MM.1S (cell line): ENCODE measurements at regions not wholly inside any gene's neighbourhood (a gene's known extent, or its start where the extent isn't known, plus 50 kb on each side); places are given as distances from the start of the nearest gene placed in this dataset.

ENCODE experiments used
- DNase-seq: peaks from one replicate; pipeline ENCODE4 v3.0.0-alpha.2; 2015
- H2AFZ ChIP-seq: fragments of 300-600 bp; sonication (generic); 2 replicates; pipeline ENCODE4 v1.6.0; 2016; ENCODE audit warnings: antibody characterized with exemption, low read length
- H3F3A ChIP-seq: fragments of 300-600 bp; sonication (generic); 2 replicates; pipeline ENCODE4 v1.6.1; 2016; ENCODE audit warnings: mild to moderate bottlenecking, antibody characterized with exemption, low read length, moderate library complexity, mixed read lengths; ENCODE audit not compliant: insufficient read depth
- H3K27ac ChIP-seq: fragments of 300-600 bp; sonication (generic); 2 replicates; pipeline ENCODE4 v1.5.1; 2016; ENCODE audit warnings: mild to moderate bottlenecking, low read length
- H3K27me3 ChIP-seq: fragments of 300-600 bp; sonication (generic); replicated peaks from 2 replicates; pipeline ENCODE4 v1.6.0; 2016; ENCODE audit warnings: low read length; ENCODE audit not compliant: insufficient read depth
- H3K36me3 ChIP-seq: fragments of 300-600 bp; sonication (generic); replicated peaks from 2 replicates; pipeline ENCODE4 v1.6.1; 2016; ENCODE audit warnings: mild to moderate bottlenecking, low read length, mixed read lengths; ENCODE audit not compliant: insufficient read depth
- H3K4me1 ChIP-seq: fragments of 300-600 bp; sonication (generic); 2 replicates; pipeline ENCODE4 v1.6.1; 2016; ENCODE audit warnings: low read length, mixed read lengths
- H3K4me2 ChIP-seq: fragments of 300-600 bp; sonication (generic); 2 replicates; pipeline ENCODE4 v1.6.0; 2016; ENCODE audit warnings: low read depth, low read length
- H3K4me3 ChIP-seq: fragments of 300-600 bp; sonication (generic); 2 replicates; pipeline ENCODE4 v1.5.1; 2016; ENCODE audit warnings: low read length, mixed read lengths
- H3K79me2 ChIP-seq: fragments of 300-600 bp; sonication (generic); 2 replicates; pipeline ENCODE4 v1.6.1; 2016; ENCODE audit warnings: mixed run types, low read length, mixed read lengths
- H3K9ac ChIP-seq: fragments of 300-600 bp; sonication (generic); 2 replicates; pipeline ENCODE4 v1.6.1; 2016; ENCODE audit warnings: low read length, mixed read lengths
- H3K9me2 ChIP-seq: fragments of 300-600 bp; sonication (generic); replicated peaks from 2 replicates; pipeline ENCODE4 v1.6.1; 2016; ENCODE audit warnings: mild to moderate bottlenecking, low read length, mixed read lengths; ENCODE audit not compliant: insufficient read depth
- H3K9me3 ChIP-seq: fragments of 300-600 bp; sonication (generic); replicated peaks from 2 replicates; pipeline ENCODE4 v1.6.1; 2016; ENCODE audit warnings: mild to moderate bottlenecking, low read length, mixed read lengths; ENCODE audit not compliant: insufficient read depth
- H4K20me1 ChIP-seq: fragments of 300-600 bp; sonication (generic); 2 replicates; pipeline ENCODE4 v1.6.1; 2016; ENCODE audit warnings: mild to moderate bottlenecking, low read length, moderate library complexity, mixed read lengths; ENCODE audit not compliant: insufficient read depth
- EZH2 ChIP-seq: fragments of 300-600 bp; sonication (generic); optimal IDR thresholded peaks from 2 replicates; pipeline ENCODE3; 2017; ENCODE audit warnings: low read depth, mild to moderate bottlenecking, antibody characterized with exemption, low read length, mixed read lengths
- EZH2phosphoT487 ChIP-seq: fragments of 300-600 bp; sonication (generic); IDR thresholded peaks from 2 replicates; pipeline ENCODE4 v1.6.1; 2018; ENCODE audit warnings: antibody characterized with exemption, low read length
- TF ChIP-seq, protein P1 (sequence below): fragments of 300-600 bp; sonication (generic); IDR thresholded peaks from 2 replicates; pipeline ENCODE4 v1.5.1; 2016; ENCODE audit warnings: antibody characterized with exemption, low read length, mixed read lengths

DNA sequence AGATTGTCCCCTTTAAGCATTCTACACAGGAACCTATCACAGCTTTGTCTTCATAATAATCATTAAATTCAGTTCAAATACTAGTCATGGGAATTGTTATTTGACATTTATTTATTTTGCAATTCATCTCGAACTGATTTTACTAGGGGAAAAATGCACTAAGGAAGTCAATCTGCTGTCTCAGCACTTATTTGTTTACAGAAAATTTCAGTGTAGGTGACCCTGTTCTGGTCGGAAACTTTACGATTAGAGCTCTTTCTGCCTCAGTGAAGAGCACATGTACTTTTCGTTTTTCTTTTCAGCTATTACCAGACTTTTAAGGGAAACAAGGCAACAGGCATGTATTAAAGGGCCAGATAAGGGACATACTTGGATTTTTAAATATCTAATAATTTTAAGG lies 1405.7 kb upstream of the ZEB2 start:
- Histone ChIP-seq H3K4me3 (no peak overlapping the region), H3K4me2 (no peak overlapping the region), H4K20me1 (no peaks in the 10 kb centered on the region), H3K9me2 (no peaks in the 10 kb centered on the region), H3K9me3 (no peaks in the 10 kb centered on the region), H3K9ac (no peak overlapping the region), H3K4me1 (no peaks in the 10 kb centered on the region), H2AFZ (no peak overlapping the region), H3K79me2 (no peaks in the 10 kb centered on the region), H3K27me3 (no peaks in the 10 kb centered on the region), H3K36me3 (no peaks in the 10 kb centered on the region), H3F3A (no peaks in the 10 kb centered on the region), H3K27ac (no peak overlapping the region)
- TF ChIP-seq, protein P1, sequence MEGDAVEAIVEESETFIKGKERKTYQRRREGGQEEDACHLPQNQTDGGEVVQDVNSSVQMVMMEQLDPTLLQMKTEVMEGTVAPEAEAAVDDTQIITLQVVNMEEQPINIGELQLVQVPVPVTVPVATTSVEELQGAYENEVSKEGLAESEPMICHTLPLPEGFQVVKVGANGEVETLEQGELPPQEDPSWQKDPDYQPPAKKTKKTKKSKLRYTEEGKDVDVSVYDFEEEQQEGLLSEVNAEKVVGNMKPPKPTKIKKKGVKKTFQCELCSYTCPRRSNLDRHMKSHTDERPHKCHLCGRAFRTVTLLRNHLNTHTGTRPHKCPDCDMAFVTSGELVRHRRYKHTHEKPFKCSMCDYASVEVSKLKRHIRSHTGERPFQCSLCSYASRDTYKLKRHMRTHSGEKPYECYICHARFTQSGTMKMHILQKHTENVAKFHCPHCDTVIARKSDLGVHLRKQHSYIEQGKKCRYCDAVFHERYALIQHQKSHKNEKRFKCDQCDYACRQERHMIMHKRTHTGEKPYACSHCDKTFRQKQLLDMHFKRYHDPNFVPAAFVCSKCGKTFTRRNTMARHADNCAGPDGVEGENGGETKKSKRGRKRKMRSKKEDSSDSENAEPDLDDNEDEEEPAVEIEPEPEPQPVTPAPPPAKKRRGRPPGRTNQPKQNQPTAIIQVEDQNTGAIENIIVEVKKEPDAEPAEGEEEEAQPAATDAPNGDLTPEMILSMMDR, result no peak
- no peak for TF ChIP-seq EZH2phosphoT487
- no peak for TF ChIP-seq EZH2
- DNase-seq, result no peak

DNA sequence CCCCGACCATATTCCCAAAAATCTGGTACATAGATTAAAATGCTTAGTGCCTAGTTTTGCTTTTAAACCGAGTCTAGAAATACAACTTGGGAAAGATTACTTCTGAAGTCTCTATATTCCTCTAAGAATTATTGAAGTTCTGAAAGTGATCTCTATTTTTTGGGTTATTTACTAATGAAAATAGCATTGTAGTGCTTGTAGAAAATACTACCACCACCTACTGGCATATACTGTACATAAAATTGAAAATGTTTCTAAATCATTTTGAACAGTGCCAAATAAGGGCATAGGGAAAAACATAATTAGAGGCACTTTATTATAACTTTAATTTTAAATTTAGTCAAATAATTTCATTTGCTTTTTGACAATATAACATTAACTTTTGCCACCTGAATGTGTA lies 1399.6 kb upstream of the ZEB2 start:
- H2AFZ ChIP-seq, result no peak overlapping the region
- TF ChIP-seq EZH2phosphoT487 (no peak), EZH2 (no peak)
- TF ChIP-seq, protein P1, result no peak
- H4K20me1 ChIP-seq, result no peaks in the 10 kb centered on the region
- H3K27ac ChIP-seq, result no peak overlapping the region
- no peaks in the 10 kb centered on the region for H3K79me2 ChIP-seq
- no peaks in the 10 kb centered on the region for H3K9me2 ChIP-seq
- H3K4me1 ChIP-seq, result no peaks in the 10 kb centered on the region
- no peak overlapping the region for H3K4me3 ChIP-seq
- H3F3A ChIP-seq, result no peaks in the 10 kb centered on the region
- no peak for DNase-seq
- H3K9me3 ChIP-seq, result no peaks in the 10 kb centered on the region
- H3K27me3 ChIP-seq, result no peaks in the 10 kb centered on the region
- H3K36me3 ChIP-seq, result no peaks in the 10 kb centered on the region
- no peak overlapping the region for H3K4me2 ChIP-seq
- H3K9ac ChIP-seq, result no peak overlapping the region

DNA sequence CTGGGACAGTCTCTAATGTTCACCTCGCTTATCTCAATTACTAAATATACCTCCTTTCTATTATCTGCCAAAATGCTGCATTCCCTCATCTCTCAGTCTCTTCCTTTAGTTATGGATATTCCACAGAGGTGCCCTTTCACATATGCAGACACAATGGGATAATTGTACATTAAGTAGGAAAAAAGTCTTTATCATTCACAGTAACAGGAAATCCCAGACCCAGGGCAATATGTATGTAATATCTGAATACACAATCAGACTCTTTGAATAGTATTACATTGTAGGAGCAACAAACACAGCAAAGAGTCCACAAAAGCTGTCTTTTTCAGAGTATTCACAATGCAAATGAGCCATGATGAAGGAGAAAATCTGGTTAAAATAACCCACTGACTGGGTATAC lies 1399.0 kb upstream of the ZEB2 start:
- no peak for DNase-seq
- H3F3A ChIP-seq, result no peaks in the 10 kb centered on the region
- H3K4me1 ChIP-seq, result no peaks in the 10 kb centered on the region
- no peak for TF ChIP-seq EZH2
- TF ChIP-seq EZH2phosphoT487, result no peak
- TF ChIP-seq, protein P1, result no peak
- no peak overlapping the region for H3K27ac ChIP-seq
- H3K79me2 ChIP-seq, result no peaks in the 10 kb centered on the region
- H3K4me2 ChIP-seq, result no peak overlapping the region
- no peak overlapping the region for H3K4me3 ChIP-seq
- H3K9me2 ChIP-seq, result no peaks in the 10 kb centered on the region
- H3K36me3 ChIP-seq, result no peaks in the 10 kb centered on the region
- H3K9me3 ChIP-seq, result no peaks in the 10 kb centered on the region
- no peaks in the 10 kb centered on the region for H4K20me1 ChIP-seq
- H3K27me3 ChIP-seq, result no peaks in the 10 kb centered on the region
- no peak overlapping the region for H2AFZ ChIP-seq
- H3K9ac ChIP-seq, result no peak overlapping the region

DNA sequence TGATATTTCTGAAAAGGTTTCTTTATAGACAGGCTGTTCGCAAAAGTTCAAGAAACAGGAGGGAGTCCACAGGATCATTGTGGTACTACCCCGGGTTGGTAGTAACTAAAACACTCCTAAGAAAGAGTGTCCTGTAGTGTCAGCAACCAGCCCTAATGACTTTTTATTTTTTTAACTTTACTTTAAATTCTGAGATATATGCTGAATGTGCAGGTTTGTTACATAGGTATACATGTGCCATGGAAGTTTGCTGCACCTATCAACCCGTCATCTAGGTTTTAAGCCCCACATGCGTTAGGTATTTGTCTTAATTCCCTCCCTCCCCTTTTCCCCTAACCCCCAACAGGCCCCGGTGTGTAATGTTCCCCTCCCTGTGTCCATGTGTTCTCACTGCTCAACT lies 1396.9 kb upstream of the ZEB2 start:
- Histone ChIP-seq H3F3A (no peaks in the 10 kb centered on the region), H3K36me3 (no peaks in the 10 kb centered on the region), H2AFZ (no peak overlapping the region), H3K9me2 (no peaks in the 10 kb centered on the region), H4K20me1 (no peaks in the 10 kb centered on the region), H3K9me3 (no peaks in the 10 kb centered on the region), H3K4me2 (no peak overlapping the region), H3K27ac (no peak overlapping the region), H3K9ac (no peak overlapping the region), H3K79me2 (no peaks in the 10 kb centered on the region), H3K4me3 (no peak overlapping the region), H3K4me1 (no peaks in the 10 kb centered on the region), H3K27me3 (no peaks in the 10 kb centered on the region)
- no peak for TF ChIP-seq EZH2phosphoT487
- TF ChIP-seq, protein P1, result no peak
- DNase-seq, result no peak
